Activated CD8-positive, alpha-beta memory T cell treated with anti-CD3 and anti-CD28 coated beads for 24 hours (primary cell): ENCODE measurements at regions not wholly inside any gene's neighbourhood (a gene's known extent, or its start where the extent isn't known, plus 50 kb on each side); places are given as distances from the start of the nearest gene placed in this dataset.
"Not testable (repeated sequence)": the region's sequence is repeated elsewhere in the genome, so short reads cannot be mapped to it uniquely, and the experiment has no call there.

Experiments used
- DNase-seq: peaks from one replicate; pipeline ENCODE4 v3.0.0-alpha.2; 2020

GRCh38 chr10:28733245-28733644 lies 55.9 kb downstream of the BAMBI start:
- DNase-seq = no peak

- no peak for DNase-seq
These were observed 56.3 kb downstream of the BAMBI start for GRCh38 chr10:28733647-28734046.

GRCh38 chr10:28734938-28735759 lies 57.8 kb downstream of the BAMBI start:
- no peak for DNase-seq

- no peak for DNase-seq
These were observed 59.8 kb downstream of the BAMBI start for GRCh38 chr10:28737096-28737495.

- no peak for DNase-seq
These were observed 60.9 kb downstream of the BAMBI start for GRCh38 chr10:28738200-28738599.

- no peak for DNase-seq
These were observed 66.3 kb downstream of the BAMBI start for GRCh38 chr10:28743576-28743975.

- DNase-seq = no peak
These were observed 66.9 kb downstream of the BAMBI start for GRCh38 chr10:28744069-28744768.

- no peak for DNase-seq
These were observed 77.8 kb downstream of the BAMBI start for GRCh38 chr10:28754930-28755718.

- no peak for DNase-seq
These were observed 83.9 kb downstream of the BAMBI start for GRCh38 chr10:28761084-28761846.

- DNase-seq = no peak
These were observed 86.3 kb downstream of the BAMBI start for GRCh38 chr10:28763471-28764170.

- no peak for DNase-seq
These were observed 88.3 kb downstream of the BAMBI start for GRCh38 chr10:28765641-28766040.

GRCh38 chr10:28768227-28768626 lies 90.9 kb downstream of the BAMBI start:
- DNase-seq = no peak

GRCh38 chr10:28769091-28769604 lies 91.8 kb downstream of the BAMBI start:
- DNase-seq = no peak

GRCh38 chr10:28771580-28772090 lies 94.3 kb downstream of the BAMBI start:
- DNase-seq = not testable (repeated sequence)

GRCh38 chr10:28774051-28774995 lies 97.0 kb downstream of the BAMBI start:
- no peak for DNase-seq

GRCh38 chr10:28775773-28776172 lies 98.5 kb downstream of the BAMBI start:
- DNase-seq = no peak

- no peak for DNase-seq
These were observed 99.2 kb downstream of the BAMBI start for GRCh38 chr10:28776519-28776918.

- DNase-seq = no peak
These were observed 100.6 kb downstream of the BAMBI start for GRCh38 chr10:28777911-28778310.

- DNase-seq = no peak
These were observed 101.2 kb downstream of the BAMBI start for GRCh38 chr10:28778524-28778923.

- DNase-seq = no peak
These were observed 104.0 kb downstream of the BAMBI start for GRCh38 chr10:28781296-28781695.
